ENCODE measurements at regions not wholly inside any gene's neighbourhood (a gene's known extent, or its start where the extent isn't known, plus 50 kb on each side); places are given as distances from the start of the nearest gene placed in this dataset.

- no peak for TF ChIP-seq CTCF (optimal IDR thresholded peaks at IDR 0.05 in 1 of 3, IDR thresholded peaks at IDR 0.05 in 1 of 3, conservative IDR thresholded peaks at IDR 0.05 in 1 of 3; ENCODE audit: extremely low read depth in 1 of 3, insufficient read depth in 2 of 3, low read length in 3 of 3)
- TF ChIP-seq EZH2 (IDR thresholded peaks at IDR 0.05; ENCODE audit: low read length) = no peak
Measured at GRCh38 chr12:46590991-46591703, 218.6 kb upstream of the SLC38A2 start.

Measured in keratinocyte (primary cell).